Bronchial epithelial cell (primary cell): ENCODE measurements at regions not wholly inside any gene's neighbourhood (a gene's known extent, or its start where the extent isn't known, plus 50 kb on each side); places are given as distances from the start of the nearest gene placed in this dataset.

Experiments
- DNase-seq: peaks from one replicate; pipeline ENCODE4 v3.0.0-alpha.2; 2010; ENCODE audit warnings: low read depth
- FAIRE-seq: peaks from 2 replicates; lab custom pipeline; 2011; peaks lifted over from hg19 to GRCh38; lab: Jason Lieb, UNC
- H3K27me3 ChIP-seq: 2 replicates; pipeline ENCODE4 v1.5.1; 2011; ENCODE audit warnings: low read length; ENCODE audit not compliant: control insufficient read depth, insufficient read depth
- H3K36me3 ChIP-seq: 2 replicates; pipeline ENCODE4 v1.5.1; 2011; ENCODE audit warnings: low read length; ENCODE audit not compliant: control insufficient read depth, insufficient read depth
- H3K4me3 ChIP-seq: 2 replicates; pipeline ENCODE4 v1.5.1; 2011; ENCODE audit warnings: mild to moderate bottlenecking, low read depth, low read length, control low read depth
- TF ChIP-seq, protein P1 (sequence below): IDR thresholded peaks from 2 replicates; pipeline ENCODE4 v1.5.1; 2011; ENCODE audit warnings: mild to moderate bottlenecking, moderate library complexity, low read length, control low read depth, inconsistent platforms; ENCODE audit not compliant: insufficient read depth, severe bottlenecking

DNA sequence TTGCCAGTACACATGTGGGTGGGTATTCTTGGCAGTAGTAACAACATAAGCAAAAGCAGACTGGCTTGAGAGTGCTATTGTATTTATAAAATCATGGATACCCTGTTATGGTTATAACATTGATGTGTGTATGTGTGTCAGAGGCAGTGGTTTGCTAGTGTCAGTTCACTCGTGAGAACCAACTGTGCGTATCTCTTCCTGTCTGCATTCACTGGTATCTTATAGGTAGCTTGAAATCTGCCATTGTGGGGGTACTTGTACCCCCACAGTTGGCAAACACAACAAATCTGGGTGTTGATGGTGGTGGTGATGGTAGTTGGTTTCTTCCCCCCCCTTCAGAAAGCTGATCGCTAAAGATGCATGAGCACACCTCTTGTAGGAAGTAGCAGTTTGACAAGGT, 355.8 kb upstream of the SATB1 start:
- Histone ChIP-seq H3K27me3 (no peaks in the 10 kb centered on the region), H3K36me3 (no peaks in the 10 kb centered on the region), H3K4me3 (no peak overlapping the region)
- TF ChIP-seq, protein P1, sequence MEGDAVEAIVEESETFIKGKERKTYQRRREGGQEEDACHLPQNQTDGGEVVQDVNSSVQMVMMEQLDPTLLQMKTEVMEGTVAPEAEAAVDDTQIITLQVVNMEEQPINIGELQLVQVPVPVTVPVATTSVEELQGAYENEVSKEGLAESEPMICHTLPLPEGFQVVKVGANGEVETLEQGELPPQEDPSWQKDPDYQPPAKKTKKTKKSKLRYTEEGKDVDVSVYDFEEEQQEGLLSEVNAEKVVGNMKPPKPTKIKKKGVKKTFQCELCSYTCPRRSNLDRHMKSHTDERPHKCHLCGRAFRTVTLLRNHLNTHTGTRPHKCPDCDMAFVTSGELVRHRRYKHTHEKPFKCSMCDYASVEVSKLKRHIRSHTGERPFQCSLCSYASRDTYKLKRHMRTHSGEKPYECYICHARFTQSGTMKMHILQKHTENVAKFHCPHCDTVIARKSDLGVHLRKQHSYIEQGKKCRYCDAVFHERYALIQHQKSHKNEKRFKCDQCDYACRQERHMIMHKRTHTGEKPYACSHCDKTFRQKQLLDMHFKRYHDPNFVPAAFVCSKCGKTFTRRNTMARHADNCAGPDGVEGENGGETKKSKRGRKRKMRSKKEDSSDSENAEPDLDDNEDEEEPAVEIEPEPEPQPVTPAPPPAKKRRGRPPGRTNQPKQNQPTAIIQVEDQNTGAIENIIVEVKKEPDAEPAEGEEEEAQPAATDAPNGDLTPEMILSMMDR, result no peak
- FAIRE-seq, result no peak
- no peak for DNase-seq

DNA sequence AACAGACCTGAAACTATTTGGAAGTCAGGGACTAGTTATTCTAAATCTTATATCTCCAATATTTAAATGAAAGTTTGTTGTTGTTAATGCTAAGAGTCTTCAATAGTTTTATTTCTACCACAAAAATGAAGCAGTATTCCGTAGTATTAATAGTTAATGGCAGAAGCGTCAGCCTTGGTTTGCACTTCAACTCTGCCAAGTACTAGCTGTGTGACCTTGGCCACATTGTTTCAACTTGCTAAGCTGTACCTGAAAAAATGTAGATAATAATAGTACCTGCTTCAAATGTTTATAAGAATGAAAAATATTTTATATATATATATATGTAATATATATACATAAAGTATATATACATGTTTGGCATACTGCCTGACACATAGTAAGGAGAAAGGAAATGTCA, 354.6 kb upstream of the SATB1 start:
- no peak for FAIRE-seq
- H3K36me3 ChIP-seq, result no peaks in the 10 kb centered on the region
- DNase-seq, result no peak
- no peaks in the 10 kb centered on the region for H3K27me3 ChIP-seq
- H3K4me3 ChIP-seq, result no peak overlapping the region
- TF ChIP-seq, protein P1, result no peak

DNA sequence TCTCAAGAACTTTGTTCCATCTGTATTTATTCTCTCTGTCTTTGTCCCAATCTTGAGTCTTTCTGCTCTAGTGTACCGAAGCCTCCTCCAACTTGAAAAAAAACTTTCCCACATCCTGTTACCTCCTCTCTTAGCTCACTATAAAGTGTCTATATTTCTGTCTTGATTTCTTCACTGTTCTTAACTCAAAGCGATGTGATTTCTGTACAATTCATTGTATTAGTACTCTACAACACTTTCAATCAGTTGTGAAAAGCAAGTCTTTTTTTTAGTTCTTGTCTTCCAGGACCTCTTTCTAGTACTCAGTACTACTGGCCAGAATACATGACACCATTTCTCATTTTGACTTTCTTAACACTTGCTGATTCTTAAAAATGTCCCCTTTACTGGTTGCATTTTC, 353.5 kb upstream of the SATB1 start:
- FAIRE-seq, result no peak
- no peak for DNase-seq
- no peaks in the 10 kb centered on the region for H3K36me3 ChIP-seq
- H3K27me3 ChIP-seq, result no peaks in the 10 kb centered on the region
- no peak overlapping the region for H3K4me3 ChIP-seq
- TF ChIP-seq, protein P1, result no peak

DNA sequence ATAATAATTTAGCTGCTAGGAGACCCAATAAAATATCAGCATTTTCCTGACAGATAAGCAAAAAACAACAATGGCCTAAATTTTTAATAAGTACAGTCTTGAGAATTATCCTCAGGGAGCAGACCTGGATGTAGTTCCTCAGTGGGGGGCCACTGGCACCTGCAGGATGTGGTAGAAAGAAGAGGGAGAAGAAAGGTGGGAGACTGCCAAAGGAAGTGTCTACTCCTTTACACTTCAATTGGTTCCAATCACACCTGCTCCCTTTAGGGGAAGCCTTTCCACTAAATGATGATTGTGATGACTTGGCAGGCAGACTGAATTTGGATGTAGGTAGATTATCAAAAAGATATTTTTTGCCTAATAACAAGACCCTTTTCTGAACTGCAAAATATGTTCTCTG, 353.0 kb upstream of the SATB1 start:
- no peak for FAIRE-seq
- no peak for DNase-seq
- Histone ChIP-seq H3K27me3 (no peaks in the 10 kb centered on the region), H3K36me3 (no peaks in the 10 kb centered on the region), H3K4me3 (no peak overlapping the region)
- TF ChIP-seq, protein P1, result no peak

DNA sequence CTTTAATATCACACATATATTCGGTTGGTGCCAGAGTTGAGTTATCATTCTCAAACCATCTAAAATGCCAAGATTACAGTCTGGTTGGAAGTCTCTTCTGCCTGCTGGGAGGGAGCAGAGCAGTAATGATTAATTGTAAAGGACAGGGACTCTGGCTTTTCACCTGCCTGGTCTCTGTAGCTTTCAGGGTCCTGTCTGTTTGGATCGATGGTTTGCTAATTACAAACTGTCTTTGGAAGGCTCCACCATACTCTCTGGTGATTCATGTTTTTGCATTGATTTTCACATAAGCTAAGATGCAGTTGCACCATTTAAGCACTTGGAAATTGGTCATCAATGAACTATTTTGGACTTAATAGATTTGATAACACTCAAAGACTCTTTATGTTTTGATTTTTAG, 350.4 kb upstream of the SATB1 start:
- Histone ChIP-seq H3K36me3 (no peaks in the 10 kb centered on the region), H3K4me3 (no peak overlapping the region), H3K27me3 (no peaks in the 10 kb centered on the region)
- DNase-seq (no peak), FAIRE-seq (no peak)
- TF ChIP-seq, protein P1, result no peak

DNA sequence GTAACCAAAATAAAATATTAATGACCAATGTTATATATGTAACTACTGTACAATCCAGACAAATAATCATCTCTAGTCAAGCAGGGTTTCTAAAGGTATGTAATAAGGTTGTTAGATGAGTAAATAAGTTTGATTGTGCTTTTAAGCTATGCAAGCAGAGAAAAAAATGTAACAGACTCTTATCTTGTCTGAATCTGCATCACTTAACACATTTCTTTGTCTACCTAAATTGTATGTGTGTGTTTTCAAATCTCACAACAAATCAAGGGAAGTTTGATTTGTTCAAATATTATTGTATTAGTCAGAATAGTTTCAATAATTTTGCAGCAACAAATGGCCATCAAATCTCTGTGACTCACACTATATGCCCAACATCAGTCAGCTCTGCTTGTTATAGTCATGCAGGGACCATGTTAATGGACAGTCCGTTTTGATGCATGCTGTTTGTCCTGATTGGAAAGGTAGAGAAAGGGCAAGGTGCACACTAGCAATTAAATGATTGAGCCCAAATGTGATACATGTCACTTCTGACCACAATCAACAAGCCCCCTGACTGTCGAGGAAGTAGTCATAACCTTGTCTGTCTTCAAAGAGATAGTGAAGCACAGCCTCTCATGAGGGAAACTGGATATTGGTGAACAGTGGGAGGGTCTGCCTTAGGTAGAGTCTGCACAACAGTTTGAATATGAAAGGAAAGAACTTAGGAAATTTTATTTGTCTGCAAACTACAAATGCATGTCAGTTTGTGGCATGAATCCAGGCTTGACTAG, 349.4 kb upstream of the SATB1 start:
- no peaks in the 10 kb centered on the region for H3K36me3 ChIP-seq
- FAIRE-seq (no peak), DNase-seq (peak; percentile 33)
- no peak overlapping the region for H3K4me3 ChIP-seq
- H3K27me3 ChIP-seq, result no peaks in the 10 kb centered on the region
- TF ChIP-seq, protein P1, result no peak
